ENCODE measurements at regions not wholly inside any gene's neighbourhood (a gene's known extent, or its start where the extent isn't known, plus 50 kb on each side); places are given as distances from the start of the nearest gene placed in this dataset.

DNA sequence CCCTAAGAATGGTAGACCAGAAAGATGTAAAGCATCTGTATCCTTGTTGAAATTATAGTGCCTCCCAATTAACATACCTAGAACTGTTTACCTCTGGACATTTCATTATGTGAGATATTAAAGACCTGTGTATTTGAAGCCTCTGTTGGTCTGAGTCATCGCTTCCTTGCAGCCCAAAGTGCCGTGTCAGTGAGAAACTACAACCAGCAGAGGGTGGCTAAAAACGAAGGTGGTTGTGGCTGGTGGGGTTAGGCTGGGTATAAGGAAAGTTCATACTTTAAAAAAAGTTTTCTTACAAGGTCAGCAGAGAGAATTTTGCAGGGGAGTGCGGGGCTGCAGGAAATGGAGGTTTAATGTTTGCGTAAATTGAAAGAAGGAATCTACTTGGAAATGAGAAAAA is 290.7 kb downstream of the TMEM114 start:
- Histone ChIP-seq H3K4me1 (no peaks in the 10 kb centered on the region), H3K9me3 (no peaks in the 10 kb centered on the region), H3K27me3 (no peaks in the 10 kb centered on the region), H3K36me3 (no peaks in the 10 kb centered on the region), H3K27ac (no peak overlapping the region), H3K4me3 (no peak overlapping the region)
- intact Hi-C loops (cut with DNase I), result no loop called here
- no peak for DNase-seq (ENCODE audit: extremely low spot score in 2 of 2)
- TF ChIP-seq POLR2A (IDR thresholded peaks at IDR 0.05) (no peak), POLR2AphosphoS5 (IDR thresholded peaks at IDR 0.05; ENCODE audit: insufficient read depth in 1 of 2, low read depth in 1 of 2) (no peak)
- TF ChIP-seq, protein P1, sequence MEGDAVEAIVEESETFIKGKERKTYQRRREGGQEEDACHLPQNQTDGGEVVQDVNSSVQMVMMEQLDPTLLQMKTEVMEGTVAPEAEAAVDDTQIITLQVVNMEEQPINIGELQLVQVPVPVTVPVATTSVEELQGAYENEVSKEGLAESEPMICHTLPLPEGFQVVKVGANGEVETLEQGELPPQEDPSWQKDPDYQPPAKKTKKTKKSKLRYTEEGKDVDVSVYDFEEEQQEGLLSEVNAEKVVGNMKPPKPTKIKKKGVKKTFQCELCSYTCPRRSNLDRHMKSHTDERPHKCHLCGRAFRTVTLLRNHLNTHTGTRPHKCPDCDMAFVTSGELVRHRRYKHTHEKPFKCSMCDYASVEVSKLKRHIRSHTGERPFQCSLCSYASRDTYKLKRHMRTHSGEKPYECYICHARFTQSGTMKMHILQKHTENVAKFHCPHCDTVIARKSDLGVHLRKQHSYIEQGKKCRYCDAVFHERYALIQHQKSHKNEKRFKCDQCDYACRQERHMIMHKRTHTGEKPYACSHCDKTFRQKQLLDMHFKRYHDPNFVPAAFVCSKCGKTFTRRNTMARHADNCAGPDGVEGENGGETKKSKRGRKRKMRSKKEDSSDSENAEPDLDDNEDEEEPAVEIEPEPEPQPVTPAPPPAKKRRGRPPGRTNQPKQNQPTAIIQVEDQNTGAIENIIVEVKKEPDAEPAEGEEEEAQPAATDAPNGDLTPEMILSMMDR (IDR thresholded peaks at IDR 0.05), result no peak

DNA sequence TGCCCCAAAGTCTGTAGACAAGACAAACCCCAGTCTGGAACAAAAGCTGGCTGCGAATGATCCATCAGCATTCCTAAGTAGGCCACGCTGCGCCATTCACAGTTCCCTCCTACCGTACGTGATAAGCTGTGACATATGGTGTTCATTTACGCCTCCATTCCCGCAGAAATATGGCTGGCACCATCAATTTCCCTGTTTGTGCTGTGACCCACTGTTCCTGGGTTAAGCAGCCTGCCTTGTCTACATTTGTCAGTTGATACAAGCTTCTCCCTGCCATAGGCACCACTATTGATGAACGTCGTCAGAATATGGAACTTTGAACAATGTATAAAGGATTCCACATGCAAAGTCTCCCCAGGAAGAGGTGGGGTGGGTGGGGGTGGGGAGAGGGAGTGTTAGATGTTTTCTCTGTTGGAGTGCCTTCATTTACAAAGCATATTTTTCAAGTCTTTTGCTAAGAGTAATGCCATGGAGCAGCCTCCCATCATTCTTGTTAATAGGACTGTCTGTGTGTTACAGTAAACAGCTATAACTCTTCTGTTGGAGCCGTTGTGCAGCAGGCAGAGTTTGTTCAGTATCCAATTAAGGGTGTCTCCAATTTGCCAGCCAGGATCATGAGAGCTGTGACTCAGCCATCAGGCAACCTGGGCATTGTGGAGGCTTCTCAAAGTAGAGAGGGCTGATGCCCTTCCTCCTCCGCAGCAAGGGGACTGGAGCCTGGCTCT is 294.6 kb downstream of the TMEM114 start:
- Histone ChIP-seq H3K4me1 (no peaks in the 10 kb centered on the region), H3K4me3 (no peak overlapping the region), H3K36me3 (no peaks in the 10 kb centered on the region), H3K9me3 (no peaks in the 10 kb centered on the region), H3K27me3 (no peaks in the 10 kb centered on the region), H3K27ac (no peak overlapping the region)
- intact Hi-C loops (cut with DNase I), result no loop called here
- no peak for DNase-seq (ENCODE audit: extremely low spot score in 2 of 2)
- TF ChIP-seq, protein P1 (IDR thresholded peaks at IDR 0.05), result no peak
- no peak for TF ChIP-seq POLR2A (IDR thresholded peaks at IDR 0.05)
- TF ChIP-seq POLR2AphosphoS5 (IDR thresholded peaks at IDR 0.05; ENCODE audit: insufficient read depth in 1 of 2, low read depth in 1 of 2), result no peak

DNA sequence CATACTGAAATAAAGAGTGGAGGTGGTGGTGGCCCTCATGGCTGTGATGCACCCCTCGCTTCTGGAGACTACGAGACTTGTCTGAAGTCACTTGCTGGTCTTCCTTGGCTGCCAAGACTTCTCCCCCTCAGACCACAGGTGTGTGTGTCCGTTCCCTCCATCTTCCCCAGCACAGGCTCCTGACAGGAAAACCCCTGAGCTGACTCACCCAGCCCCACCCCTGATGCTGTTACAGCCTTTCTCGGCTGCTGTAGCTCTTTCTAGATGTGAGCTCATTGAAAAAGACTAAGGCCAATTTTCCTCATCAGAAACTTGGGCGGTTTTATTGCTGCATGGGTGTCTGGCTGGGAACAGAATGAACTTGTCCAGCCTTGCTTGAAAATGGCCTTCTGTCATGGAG is 296.9 kb downstream of the TMEM114 start:
- no peak for DNase-seq (ENCODE audit: extremely low spot score in 2 of 2)
- no peaks in the 10 kb centered on the region for H3K27me3 ChIP-seq
- H3K27ac ChIP-seq, result no peak overlapping the region
- intact Hi-C loops (cut with DNase I), result no loop called here
- H3K4me3 ChIP-seq, result no peak overlapping the region
- H3K4me1 ChIP-seq, result no peaks in the 10 kb centered on the region
- no peaks in the 10 kb centered on the region for H3K9me3 ChIP-seq
- no peaks in the 10 kb centered on the region for H3K36me3 ChIP-seq
- TF ChIP-seq POLR2A (IDR thresholded peaks at IDR 0.05), result no peak
- TF ChIP-seq, protein P1 (IDR thresholded peaks at IDR 0.05), result no peak
- no peak for TF ChIP-seq POLR2AphosphoS5 (IDR thresholded peaks at IDR 0.05; ENCODE audit: insufficient read depth in 1 of 2, low read depth in 1 of 2)

DNA sequence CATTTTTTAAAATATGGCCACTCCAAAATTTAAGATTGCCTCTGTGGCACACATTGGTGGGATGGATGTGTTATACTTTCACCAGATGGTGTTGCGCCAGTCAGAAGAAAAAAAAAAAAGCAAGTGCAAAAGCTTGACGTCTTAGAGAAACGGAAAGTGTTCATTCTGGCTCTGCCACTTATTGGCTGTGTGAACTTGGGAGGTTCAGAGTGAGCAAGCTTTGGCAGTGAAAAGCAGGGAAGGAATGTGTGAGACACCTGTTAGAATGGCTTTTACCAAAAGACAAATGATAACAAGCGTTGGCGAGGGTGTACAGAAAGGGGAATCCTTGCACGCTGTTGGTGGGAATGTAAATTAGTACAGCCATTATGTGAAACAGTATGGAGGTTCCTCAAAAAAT is 298.0 kb downstream of the TMEM114 start:
- no peak overlapping the region for H3K4me3 ChIP-seq
- no peaks in the 10 kb centered on the region for H3K4me1 ChIP-seq
- no peaks in the 10 kb centered on the region for H3K9me3 ChIP-seq
- intact Hi-C loops (cut with DNase I), result no loop called here
- no peaks in the 10 kb centered on the region for H3K27me3 ChIP-seq
- DNase-seq (ENCODE audit: extremely low spot score in 2 of 2), result no peak
- H3K36me3 ChIP-seq, result no peaks in the 10 kb centered on the region
- TF ChIP-seq, protein P1 (IDR thresholded peaks at IDR 0.05), result no peak
- H3K27ac ChIP-seq, result no peak overlapping the region

DNA sequence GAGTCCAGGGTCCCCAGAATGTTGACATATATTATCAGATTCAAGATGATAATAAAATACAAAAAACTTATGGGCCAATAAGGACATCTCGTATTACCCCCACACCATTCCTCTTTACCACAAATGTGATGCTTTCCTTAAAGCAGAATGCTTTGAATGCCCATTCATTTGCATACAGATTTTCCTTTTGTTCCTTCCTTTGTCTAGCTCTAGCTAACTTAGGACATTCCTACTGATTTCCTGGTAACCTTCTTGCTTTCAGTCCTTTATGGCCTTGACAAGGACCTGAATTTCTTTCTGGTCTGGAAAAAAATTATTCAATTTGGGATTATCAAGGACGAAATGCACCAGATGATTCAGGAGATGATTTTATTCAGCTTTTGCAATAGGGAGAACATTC is 304.0 kb downstream of the TMEM114 start:
- intact Hi-C loops (cut with DNase I), result no loop called here
- H3K4me1 ChIP-seq, result no peaks in the 10 kb centered on the region
- H3K27me3 ChIP-seq, result no peaks in the 10 kb centered on the region
- DNase-seq (ENCODE audit: extremely low spot score in 2 of 2), result no peak
- no peaks in the 10 kb centered on the region for H3K36me3 ChIP-seq
- H3K9me3 ChIP-seq, result no peaks in the 10 kb centered on the region
- H3K27ac ChIP-seq, result no peak overlapping the region
- no peak for TF ChIP-seq POLR2A (IDR thresholded peaks at IDR 0.05)
- TF ChIP-seq, protein P1 (IDR thresholded peaks at IDR 0.05), result no peak
- TF ChIP-seq POLR2AphosphoS5 (IDR thresholded peaks at IDR 0.05; ENCODE audit: insufficient read depth in 1 of 2, low read depth in 1 of 2), result no peak
- no peak overlapping the region for H3K4me3 ChIP-seq

All from vagina (tissue), 2 donors.